ENCODE measurements at regions not wholly inside any gene's neighbourhood (a gene's known extent, or its start where the extent isn't known, plus 50 kb on each side); places are given as distances from the start of the nearest gene placed in this dataset.

- TF ChIP-seq CTCF (conservative IDR thresholded peaks at IDR 0.05; ENCODE audit: low read length) (no peak), EZH2phosphoT487 (IDR thresholded peaks at IDR 0.05; ENCODE audit: borderline replicate concordance, low read depth, low read length) (no peak)
Observed at GRCh38 chr9:10867194-10867593, 254.4 kb upstream of the PTPRD start.

All from OCI-LY7 (cell line).